GDM1 (cell line): ENCODE measurements at regions not wholly inside any gene's neighbourhood (a gene's known extent, or its start where the extent isn't known, plus 50 kb on each side); places are given as distances from the start of the nearest gene placed in this dataset.

Source experiments
- DNase-seq: peaks from one replicate; lab custom pipeline; 2025; lab: John Stamatoyannopoulos, UW

- no peak for DNase-seq
Observed at GRCh38 chr2:219769090-219769910, 141.9 kb downstream of the SLC4A3 start.

- DNase-seq, result no peak
Observed at GRCh38 chr2:219772103-219772635, 144.7 kb downstream of the SLC4A3 start.

DNA sequence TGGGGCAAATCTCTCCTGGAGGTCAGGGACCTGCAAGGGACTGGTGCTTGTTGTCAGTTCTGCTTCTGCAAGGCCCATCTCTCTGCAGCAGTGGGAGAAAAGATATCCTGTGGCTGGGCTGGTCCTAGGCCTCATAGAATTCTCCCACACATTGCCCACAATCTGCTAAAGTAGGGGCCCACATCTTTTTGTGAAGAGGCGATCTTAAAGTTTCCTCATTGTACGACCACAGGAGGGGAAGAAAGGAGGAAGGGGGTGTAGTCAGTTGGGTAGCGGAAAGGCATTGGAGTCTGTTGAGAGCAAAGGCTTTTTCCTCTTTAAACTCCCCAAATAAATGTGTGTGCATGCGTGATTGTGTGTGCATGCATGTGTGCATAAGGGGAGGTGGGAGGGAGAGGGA is 145.3 kb downstream of the SLC4A3 start:
- no peak for DNase-seq

- no peak for DNase-seq
Observed at GRCh38 chr2:219775506-219775905, 148.1 kb downstream of the SLC4A3 start.

DNA sequence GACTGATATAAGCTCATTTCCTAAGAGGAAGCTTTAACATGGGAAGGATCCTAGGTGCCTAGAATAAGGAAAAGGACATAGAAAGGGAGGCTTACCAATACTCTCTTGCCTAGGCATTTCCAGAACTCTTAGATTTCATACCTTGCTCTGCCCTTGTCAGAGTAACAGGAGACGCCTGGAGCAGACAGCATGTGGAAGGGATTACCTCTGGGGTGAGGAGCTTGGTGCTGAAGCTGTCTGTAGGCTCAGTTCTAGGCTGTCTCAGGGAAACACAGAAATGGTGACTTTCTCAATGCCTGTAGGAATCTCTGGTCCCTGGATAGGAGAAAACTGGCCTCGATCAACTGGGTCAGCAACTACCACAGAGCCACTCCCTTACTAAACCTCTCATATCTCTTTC is 150.0 kb downstream of the SLC4A3 start:
- no peak for DNase-seq

DNA sequence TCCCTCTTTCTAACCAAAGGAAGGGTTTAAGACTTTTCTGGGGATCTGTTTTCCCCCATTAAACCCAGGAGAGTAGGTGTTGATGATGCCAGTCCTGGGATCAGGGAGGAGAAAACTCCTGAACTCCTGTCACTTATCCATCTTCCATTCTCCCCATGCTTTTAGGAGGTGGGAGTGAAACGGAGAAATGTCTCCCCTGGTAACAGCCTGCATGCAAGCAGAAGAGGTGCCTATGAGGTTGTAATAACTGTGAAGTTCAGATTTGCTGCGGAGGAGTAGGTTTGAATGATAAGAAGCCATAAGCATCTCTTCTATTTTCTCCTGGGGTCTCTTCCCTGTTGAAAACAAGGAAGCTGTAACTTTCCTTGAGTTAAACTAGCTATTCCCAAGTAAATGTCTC is 150.8 kb downstream of the SLC4A3 start:
- no peak for DNase-seq

DNA sequence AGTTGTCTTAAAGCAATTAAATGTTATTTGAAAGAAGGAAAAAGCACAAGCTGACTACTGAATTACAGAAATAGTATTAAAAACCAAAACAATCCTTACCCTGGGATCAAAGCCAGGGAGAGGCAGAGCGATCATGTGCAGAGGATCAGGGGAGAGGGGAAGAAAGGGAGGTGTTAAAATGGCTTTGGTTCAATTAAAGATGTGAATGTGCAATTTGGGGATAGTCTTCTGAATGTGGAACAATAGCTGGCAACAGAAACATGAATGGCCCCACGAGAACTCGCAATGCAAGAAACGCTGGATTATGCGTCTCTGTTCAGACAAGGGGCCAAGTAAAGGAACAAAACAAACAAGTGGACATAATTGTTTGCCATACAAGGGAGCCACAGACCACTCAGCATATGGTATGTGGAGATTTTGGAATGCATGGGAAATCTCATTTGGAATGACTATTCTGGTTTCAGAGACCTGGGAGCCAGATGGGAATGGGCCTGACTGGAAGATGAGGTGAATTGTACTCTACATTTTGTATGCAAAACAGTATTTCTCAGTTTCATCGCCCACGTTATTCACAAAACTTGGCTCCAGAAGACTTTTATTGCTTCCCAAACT is 155.4 kb downstream of the SLC4A3 start:
- DNase-seq, result no peak

GRCh38 chr2:219783359-219783975 is 156.0 kb downstream of the SLC4A3 start:
- DNase-seq, result no peak

- DNase-seq, result no peak
Observed at GRCh38 chr2:219784178-219784577, 156.7 kb downstream of the SLC4A3 start.

- DNase-seq, result no peak
Observed at GRCh38 chr2:219789476-219789875, 162.0 kb downstream of the SLC4A3 start.

GRCh38 chr2:219792446-219792845 is 165.0 kb downstream of the SLC4A3 start:
- no peak for DNase-seq

GRCh38 chr2:219798430-219798829 is 171.0 kb downstream of the SLC4A3 start:
- no peak for DNase-seq

DNA sequence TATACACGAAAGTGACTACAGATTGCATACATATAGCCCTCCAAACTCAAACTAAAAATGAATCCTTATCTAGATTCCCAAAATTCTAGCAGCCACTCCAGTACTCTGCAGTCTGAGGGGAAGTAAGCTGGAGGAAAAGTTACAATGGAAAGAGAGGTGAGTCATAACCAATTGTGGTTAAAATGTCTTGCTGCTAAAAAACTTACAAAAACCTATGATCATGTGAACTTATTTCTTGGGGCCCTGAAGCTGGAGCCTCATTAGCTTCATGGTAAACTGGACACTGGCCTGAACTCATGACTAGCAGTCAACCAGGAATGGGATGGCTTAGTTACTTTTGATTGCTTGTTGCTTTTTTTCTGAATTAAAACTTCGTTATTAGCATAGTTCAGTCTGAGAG is 175.9 kb downstream of the SLC4A3 start:
- DNase-seq, result no peak

GRCh38 chr2:219810895-219811294 is 183.5 kb downstream of the SLC4A3 start:
- no peak for DNase-seq

DNA sequence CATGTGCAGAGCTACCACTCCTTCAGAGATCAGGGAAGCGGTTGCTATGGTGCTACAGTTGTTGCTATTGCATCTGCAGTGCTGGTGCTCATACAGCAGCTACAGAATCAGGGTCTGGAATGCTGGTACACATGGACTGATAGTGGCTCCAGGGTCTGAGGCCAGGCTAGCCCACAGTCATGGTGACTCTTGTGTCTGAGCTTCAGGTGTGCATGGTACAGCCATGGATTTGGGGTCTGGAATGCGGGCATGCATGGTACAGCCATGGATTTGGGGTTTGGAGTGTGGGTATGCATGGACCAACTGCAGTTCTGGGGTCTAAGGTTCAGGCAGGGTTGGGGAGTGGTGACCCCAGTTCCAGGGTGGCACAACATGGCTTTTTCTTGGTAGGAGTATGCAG is 185.2 kb downstream of the SLC4A3 start:
- DNase-seq, result no peak

DNA sequence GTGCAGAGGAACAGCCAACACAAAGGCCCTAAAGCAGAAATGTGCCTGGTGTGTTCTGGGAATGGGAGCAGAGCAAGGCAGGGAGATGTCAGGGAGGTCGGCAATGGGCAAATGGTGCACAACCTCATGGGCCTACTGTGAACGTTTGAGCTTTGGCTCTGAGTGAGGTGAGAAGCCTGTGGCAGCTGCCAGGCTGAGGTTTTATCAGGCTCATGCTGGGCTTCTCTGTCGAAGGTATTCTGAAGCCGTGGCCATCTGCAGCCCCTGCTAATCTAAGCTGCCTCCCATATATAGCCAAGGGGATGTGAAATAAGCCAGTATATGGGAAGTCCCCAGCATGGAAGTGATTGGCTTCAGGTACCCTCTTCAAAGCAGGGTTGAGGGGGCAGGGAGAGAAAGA is 193.3 kb downstream of the SLC4A3 start:
- DNase-seq, result no peak

GRCh38 chr2:219823574-219823973 is 196.1 kb downstream of the SLC4A3 start:
- no peak for DNase-seq

- DNase-seq, result no peak
Observed at GRCh38 chr2:219824996-219825395, 197.6 kb downstream of the SLC4A3 start.

DNA sequence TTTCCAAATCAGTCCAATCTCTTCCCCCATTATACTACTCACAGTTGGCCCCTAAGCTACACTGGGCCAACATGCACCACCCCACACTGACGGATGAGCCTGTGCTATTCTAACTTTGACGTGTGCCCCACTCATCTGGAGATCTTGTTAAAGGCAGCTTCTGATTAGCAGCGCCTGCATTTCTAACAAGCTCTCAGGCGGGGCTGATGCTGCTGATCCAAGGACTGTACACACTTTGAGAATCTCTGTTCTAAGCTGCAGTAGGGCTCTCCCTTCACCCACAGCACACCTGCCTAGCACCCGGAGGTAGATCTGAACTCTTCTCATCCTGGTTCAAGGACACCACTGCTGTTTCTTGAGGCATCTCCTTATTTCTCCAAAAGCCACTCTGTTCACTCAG is 200.7 kb downstream of the SLC4A3 start:
- DNase-seq, result no peak

DNA sequence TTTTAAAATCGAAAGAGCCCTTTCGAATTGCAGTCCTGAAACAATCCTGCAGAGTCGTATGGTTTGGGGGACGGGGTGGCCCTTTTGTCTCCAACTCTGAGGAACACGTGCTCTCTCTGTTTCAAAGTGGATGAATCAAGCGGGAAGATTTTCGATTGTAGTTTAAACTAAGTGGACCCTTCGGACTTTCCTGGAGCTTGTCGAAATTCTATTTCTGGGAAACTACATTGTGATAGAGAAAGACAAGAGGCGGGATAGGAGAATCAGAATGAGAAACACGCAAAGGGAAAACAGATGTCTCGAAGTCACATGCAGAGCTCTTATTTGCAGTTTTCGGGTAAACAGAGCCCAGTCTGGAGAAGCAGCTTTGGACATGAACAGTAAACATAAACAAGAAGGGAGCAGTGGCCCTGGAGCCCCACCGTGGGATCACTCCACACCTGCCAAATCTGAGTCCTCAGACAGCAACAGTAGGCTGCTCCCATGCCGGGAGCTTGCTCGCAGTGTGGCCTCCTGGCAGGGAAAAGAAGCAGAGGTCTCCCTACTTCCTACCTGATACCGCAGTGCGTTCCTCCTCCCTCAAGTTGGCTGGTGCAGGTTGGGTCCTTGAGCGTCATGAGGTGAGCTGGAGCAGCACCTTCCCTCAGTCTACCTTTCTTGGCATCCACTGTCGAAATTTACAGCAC is 202.4 kb downstream of the SLC4A3 start:
- no peak for DNase-seq

DNA sequence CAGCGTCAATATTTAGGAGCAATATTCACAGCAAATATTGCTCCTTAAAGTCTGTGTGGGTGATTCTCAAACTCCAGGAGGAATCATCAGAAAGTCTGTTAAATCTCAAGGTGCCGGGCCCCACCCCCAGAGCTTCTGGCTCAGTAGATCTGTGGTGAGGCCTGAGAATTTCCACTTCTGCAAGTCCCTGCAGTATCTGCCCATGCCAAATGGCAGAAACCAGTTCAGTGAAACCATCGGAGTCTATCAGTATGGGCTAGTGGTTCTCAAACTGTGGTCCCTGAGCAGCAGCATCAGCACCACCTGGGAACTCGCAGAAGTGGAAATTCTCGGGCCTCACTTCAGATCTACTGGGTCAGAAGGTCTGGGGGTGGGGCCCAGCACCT is 202.9 kb downstream of the SLC4A3 start:
- no peak for DNase-seq

- DNase-seq, result no peak
Observed at GRCh38 chr2:219831957-219832356, 204.5 kb downstream of the SLC4A3 start.

- DNase-seq, result no peak
Observed at GRCh38 chr2:219832904-219833303, 205.5 kb downstream of the SLC4A3 start.
